ENCODE measurements at regions not wholly inside any gene's neighbourhood (a gene's known extent, or its start where the extent isn't known, plus 50 kb on each side); places are given as distances from the start of the nearest gene placed in this dataset.

GRCh38 chr6:149129371-149130077 lies 188.0 kb upstream of the TAB2 start:
- Histone ChIP-seq H3K27me3 (ENCODE audit: control insufficient read depth, extremely low read depth, insufficient read depth, low read length) (peaks cover 10% of the 10 kb centered on the region), H3K79me2 (ENCODE audit: control insufficient read depth, insufficient read depth, low read length) (no peaks in the 10 kb centered on the region), H3K9ac (ENCODE audit: control insufficient read depth, extremely low read depth, insufficient read depth, low read length) (no peak overlapping the region), H3K4me3 (ENCODE audit: control insufficient read depth in 2 of 3, extremely low read depth in 1 of 3, insufficient read depth in 2 of 3, low read depth in 1 of 3, low read length in 3 of 3) (no peak overlapping the region), H3K4me1 (ENCODE audit: control insufficient read depth, extremely low read depth, insufficient read depth, low read length) (peaks cover 4% of the 10 kb centered on the region), H3K4me2 (ENCODE audit: control insufficient read depth, extremely low read depth, insufficient read depth, low read depth, low read length) (no peak overlapping the region), H3K27ac (ENCODE audit: control insufficient read depth, insufficient read depth, low read length) (no peak overlapping the region), H3K9me1 (ENCODE audit: control insufficient read depth, extremely low read depth, insufficient read depth, low read length) (no peaks in the 10 kb centered on the region), H3K36me3 (ENCODE audit: control insufficient read depth in 2 of 2, extremely low read depth in 1 of 2, insufficient read depth in 2 of 2, low read length in 2 of 2) (no peaks in the 10 kb centered on the region), H2AFZ (ENCODE audit: control insufficient read depth, low read length) (no peak overlapping the region), H3K9me3 (ENCODE audit: control insufficient read depth, low read depth, low read length) (no peaks in the 10 kb centered on the region), H4K20me1 (ENCODE audit: control insufficient read depth, extremely low read depth, insufficient read depth, low read length) (no peaks in the 10 kb centered on the region)
- no peak for TF ChIP-seq CTCF (optimal IDR thresholded peaks at IDR 0.05 in 1 of 3, IDR thresholded peaks at IDR 0.05 in 1 of 3, conservative IDR thresholded peaks at IDR 0.05 in 1 of 3; ENCODE audit: extremely low read depth in 1 of 3, insufficient read depth in 2 of 3, low read length in 3 of 3)
- no peak for TF ChIP-seq EZH2 (IDR thresholded peaks at IDR 0.05; ENCODE audit: low read length)
- FAIRE-seq (no peak), DNase-seq (ENCODE audit: low read depth, low spot score) (peak; percentile 21)
- dilution Hi-C loops (cut with MboI; ENCODE audit: extremely low pct_ligation_motif_present, low sequenced_read_pairs), result no loop called here

- peaks cover 4% of the 10 kb centered on the region for H3K4me1 ChIP-seq (ENCODE audit: control insufficient read depth, extremely low read depth, insufficient read depth, low read length)
- no peak overlapping the region for H3K27ac ChIP-seq (ENCODE audit: control insufficient read depth, insufficient read depth, low read length)
- H3K4me2 ChIP-seq (ENCODE audit: control insufficient read depth, extremely low read depth, insufficient read depth, low read depth, low read length), result no peak overlapping the region
- dilution Hi-C loops (cut with MboI; ENCODE audit: extremely low pct_ligation_motif_present, low sequenced_read_pairs), result no loop called here
- TF ChIP-seq CTCF (optimal IDR thresholded peaks at IDR 0.05 in 1 of 3, IDR thresholded peaks at IDR 0.05 in 1 of 3, conservative IDR thresholded peaks at IDR 0.05 in 1 of 3; ENCODE audit: extremely low read depth in 1 of 3, insufficient read depth in 2 of 3, low read length in 3 of 3), result no peak
- TF ChIP-seq EZH2 (IDR thresholded peaks at IDR 0.05; ENCODE audit: low read length), result no peak
- no peaks in the 10 kb centered on the region for H3K9me3 ChIP-seq (ENCODE audit: control insufficient read depth, low read depth, low read length)
- H4K20me1 ChIP-seq (ENCODE audit: control insufficient read depth, extremely low read depth, insufficient read depth, low read length), result no peaks in the 10 kb centered on the region
- H3K79me2 ChIP-seq (ENCODE audit: control insufficient read depth, insufficient read depth, low read length), result no peaks in the 10 kb centered on the region
- no peak for FAIRE-seq
- H2AFZ ChIP-seq (ENCODE audit: control insufficient read depth, low read length), result no peak overlapping the region
- H3K27me3 ChIP-seq (ENCODE audit: control insufficient read depth, extremely low read depth, insufficient read depth, low read length), result peaks cover 10% of the 10 kb centered on the region
- DNase-seq (ENCODE audit: low read depth, low spot score), result no peak
- H3K9me1 ChIP-seq (ENCODE audit: control insufficient read depth, extremely low read depth, insufficient read depth, low read length), result no peaks in the 10 kb centered on the region
- no peak overlapping the region for H3K9ac ChIP-seq (ENCODE audit: control insufficient read depth, extremely low read depth, insufficient read depth, low read length)
- H3K4me3 ChIP-seq (ENCODE audit: control insufficient read depth in 2 of 3, extremely low read depth in 1 of 3, insufficient read depth in 2 of 3, low read depth in 1 of 3, low read length in 3 of 3), result no peak overlapping the region
- H3K36me3 ChIP-seq (ENCODE audit: control insufficient read depth in 2 of 2, extremely low read depth in 1 of 2, insufficient read depth in 2 of 2, low read length in 2 of 2), result no peaks in the 10 kb centered on the region
Observed at GRCh38 chr6:149130090-149130489, 187.4 kb upstream of the TAB2 start.

Measured in keratinocyte (primary cell).